ENCODE measurements at regions not wholly inside any gene's neighbourhood (a gene's known extent, or its start where the extent isn't known, plus 50 kb on each side); places are given as distances from the start of the nearest gene placed in this dataset.

GRCh38 chr6:145318952-145319351 is 416.4 kb downstream of the EPM2A start:
- no peak for DNase-seq (ENCODE audit: low read depth)

GRCh38 chr6:145319605-145320004 is 415.7 kb downstream of the EPM2A start:
- DNase-seq (ENCODE audit: low read depth): no peak

- DNase-seq (ENCODE audit: low read depth): no peak
Observed at GRCh38 chr6:145323646-145324045, 411.7 kb downstream of the EPM2A start.

GRCh38 chr6:145327586-145327985 is 407.7 kb downstream of the EPM2A start:
- no peak for DNase-seq (ENCODE audit: low read depth)

- no peak for DNase-seq (ENCODE audit: low read depth)
Observed at GRCh38 chr6:145329257-145329656, 406.1 kb downstream of the EPM2A start.

- DNase-seq (ENCODE audit: low read depth): no peak
Observed at GRCh38 chr6:145331066-145331465, 404.3 kb downstream of the EPM2A start.

GRCh38 chr6:145332011-145332410 is 403.3 kb downstream of the EPM2A start:
- DNase-seq (ENCODE audit: low read depth): no peak

- no peak for DNase-seq (ENCODE audit: low read depth)
Observed at GRCh38 chr6:145336119-145336518, 399.2 kb downstream of the EPM2A start.

GRCh38 chr6:145339089-145339488 is 396.2 kb downstream of the EPM2A start:
- no peak for DNase-seq (ENCODE audit: low read depth)

GRCh38 chr6:145340256-145340655 is 395.1 kb downstream of the EPM2A start:
- no peak for DNase-seq (ENCODE audit: low read depth)

- no peak for DNase-seq (ENCODE audit: low read depth)
Observed at GRCh38 chr6:145345094-145345493, 390.2 kb downstream of the EPM2A start.

- DNase-seq (ENCODE audit: low read depth): no peak
Observed at GRCh38 chr6:145347216-145347615, 388.1 kb downstream of the EPM2A start.

GRCh38 chr6:145349950-145350510 is 385.3 kb downstream of the EPM2A start:
- DNase-seq (ENCODE audit: low read depth): no peak

GRCh38 chr6:145350928-145351327 is 384.4 kb downstream of the EPM2A start:
- DNase-seq (ENCODE audit: low read depth): no peak

- no peak for DNase-seq (ENCODE audit: low read depth)
Observed at GRCh38 chr6:145352382-145353080, 382.8 kb downstream of the EPM2A start.

GRCh38 chr6:145360865-145361264 is 374.5 kb downstream of the EPM2A start:
- DNase-seq (ENCODE audit: low read depth): no peak

GRCh38 chr6:145367149-145367548 is 368.2 kb downstream of the EPM2A start:
- no peak for DNase-seq (ENCODE audit: low read depth)

- no peak for DNase-seq (ENCODE audit: low read depth)
Observed at GRCh38 chr6:145368075-145368474, 367.2 kb downstream of the EPM2A start.

- DNase-seq (ENCODE audit: low read depth): no peak
Observed at GRCh38 chr6:145370559-145370958, 364.8 kb downstream of the EPM2A start.

- DNase-seq (ENCODE audit: low read depth): peak; percentile 44
Observed at GRCh38 chr6:145372671-145373151, 362.6 kb downstream of the EPM2A start.

GRCh38 chr6:145373826-145374225 is 361.5 kb downstream of the EPM2A start:
- DNase-seq (ENCODE audit: low read depth): no peak

GRCh38 chr6:145374570-145374969 is 360.8 kb downstream of the EPM2A start:
- no peak for DNase-seq (ENCODE audit: low read depth)

GRCh38 chr6:145375502-145375901 is 359.8 kb downstream of the EPM2A start:
- DNase-seq (ENCODE audit: low read depth): no peak

- DNase-seq (ENCODE audit: low read depth): no peak
Observed at GRCh38 chr6:145380186-145380585, 355.1 kb downstream of the EPM2A start.
